ENCODE measurements at regions not wholly inside any gene's neighbourhood (a gene's known extent, or its start where the extent isn't known, plus 50 kb on each side); places are given as distances from the start of the nearest gene placed in this dataset.
A peak's percentile ranks its signal among the peaks of the same experiment; 100 is the strongest.

DNA sequence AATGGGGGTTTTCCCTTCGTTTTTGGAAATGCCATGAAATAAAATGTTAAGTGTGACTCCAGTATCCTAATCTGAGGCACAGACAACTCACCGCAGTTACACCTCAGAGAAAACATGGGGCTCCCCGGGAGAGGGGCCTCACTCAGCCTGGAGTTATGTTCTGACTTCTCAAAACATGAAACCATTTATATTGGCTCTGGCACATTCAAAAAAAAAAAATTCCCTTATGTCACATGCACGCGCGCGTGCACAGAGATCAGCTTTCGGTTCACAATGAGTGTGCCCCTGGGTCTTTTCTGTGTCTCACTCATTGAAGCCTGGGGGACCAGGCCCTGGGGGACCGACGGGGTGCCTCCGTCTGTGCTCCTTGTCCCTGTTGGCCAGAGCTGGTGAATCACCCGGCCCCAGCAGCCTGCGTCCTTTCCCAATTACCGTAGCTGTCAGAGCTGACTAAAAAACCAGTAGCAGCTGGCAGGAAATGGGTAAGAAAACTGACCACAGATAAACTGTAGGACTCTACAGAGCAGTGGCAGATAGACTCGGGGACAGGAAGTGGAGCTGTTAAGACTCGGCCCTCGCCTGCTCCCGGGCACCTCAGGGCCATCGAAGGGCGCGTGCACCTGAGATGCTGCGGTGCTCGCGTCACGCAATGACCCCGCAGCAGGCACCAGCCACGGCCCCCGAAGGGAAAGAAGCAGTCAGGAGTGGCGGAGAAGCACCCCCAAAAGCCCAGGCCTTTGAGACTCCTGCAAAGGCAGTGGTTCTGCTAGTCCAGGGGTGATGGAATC is 138.3 kb upstream of the ID2 start:
- DNase-seq (ENCODE audit: low read depth in 2 of 2), result peak; percentile 73 to 85
- TF ChIP-seq, protein P1, sequence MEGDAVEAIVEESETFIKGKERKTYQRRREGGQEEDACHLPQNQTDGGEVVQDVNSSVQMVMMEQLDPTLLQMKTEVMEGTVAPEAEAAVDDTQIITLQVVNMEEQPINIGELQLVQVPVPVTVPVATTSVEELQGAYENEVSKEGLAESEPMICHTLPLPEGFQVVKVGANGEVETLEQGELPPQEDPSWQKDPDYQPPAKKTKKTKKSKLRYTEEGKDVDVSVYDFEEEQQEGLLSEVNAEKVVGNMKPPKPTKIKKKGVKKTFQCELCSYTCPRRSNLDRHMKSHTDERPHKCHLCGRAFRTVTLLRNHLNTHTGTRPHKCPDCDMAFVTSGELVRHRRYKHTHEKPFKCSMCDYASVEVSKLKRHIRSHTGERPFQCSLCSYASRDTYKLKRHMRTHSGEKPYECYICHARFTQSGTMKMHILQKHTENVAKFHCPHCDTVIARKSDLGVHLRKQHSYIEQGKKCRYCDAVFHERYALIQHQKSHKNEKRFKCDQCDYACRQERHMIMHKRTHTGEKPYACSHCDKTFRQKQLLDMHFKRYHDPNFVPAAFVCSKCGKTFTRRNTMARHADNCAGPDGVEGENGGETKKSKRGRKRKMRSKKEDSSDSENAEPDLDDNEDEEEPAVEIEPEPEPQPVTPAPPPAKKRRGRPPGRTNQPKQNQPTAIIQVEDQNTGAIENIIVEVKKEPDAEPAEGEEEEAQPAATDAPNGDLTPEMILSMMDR (IDR thresholded peaks at IDR 0.05; ENCODE audit: low read depth, low read length), result no peak
- H3K4me3 ChIP-seq (replicated peaks in 1 of 2; ENCODE audit: low read depth in 2 of 2, low read length in 2 of 2), result no peak overlapping the region

DNA sequence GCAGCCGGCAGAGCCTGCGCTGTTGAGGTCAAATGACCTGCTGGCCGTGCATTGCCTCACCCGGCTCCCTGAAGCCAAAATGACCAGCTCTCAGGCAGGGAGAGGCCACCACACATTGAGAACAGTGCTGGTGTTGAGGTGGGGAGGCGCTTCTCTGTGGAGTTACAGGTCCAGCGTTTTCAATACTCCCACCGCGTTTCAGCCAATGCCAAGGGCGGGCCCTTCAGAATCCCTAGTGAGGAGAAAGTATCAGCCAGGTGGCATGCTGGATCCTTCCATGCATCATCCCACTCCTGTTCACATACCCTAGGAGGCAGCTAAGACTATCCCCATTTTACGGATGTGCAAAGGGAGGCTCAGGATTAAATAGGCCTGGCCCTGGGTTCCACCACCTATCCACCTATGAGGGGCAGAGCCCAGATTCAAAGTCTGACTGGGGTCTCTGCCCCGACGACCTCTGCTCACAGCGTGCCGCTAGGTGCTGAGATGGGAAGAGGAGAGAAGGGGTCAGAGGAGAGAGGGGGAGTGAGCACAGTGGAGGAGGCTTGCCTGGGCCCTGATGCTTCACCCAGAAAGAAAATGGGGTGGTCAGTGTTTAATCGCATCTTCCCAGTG is 137.6 kb upstream of the ID2 start:
- TF ChIP-seq, protein P1 (IDR thresholded peaks at IDR 0.05; ENCODE audit: low read depth, low read length), result no peak

GRCh38 chr2:8544786-8545694 is 136.8 kb upstream of the ID2 start:
- peak; percentile 63 to 81 for DNase-seq (ENCODE audit: low read depth in 2 of 2)
- TF ChIP-seq, protein P1 (IDR thresholded peaks at IDR 0.05; ENCODE audit: low read depth, low read length), result peak; percentile 1
- H3K4me3 ChIP-seq (replicated peaks in 1 of 2; ENCODE audit: low read depth in 2 of 2, low read length in 2 of 2), result no peak overlapping the region

More for the DNA sequence above, 137.6 kb upstream of the ID2 start:
- no peak for DNase-seq (ENCODE audit: low read depth in 2 of 2)
- no peak overlapping the region for H3K4me3 ChIP-seq (replicated peaks in 1 of 2; ENCODE audit: low read depth in 2 of 2, low read length in 2 of 2)

DNA sequence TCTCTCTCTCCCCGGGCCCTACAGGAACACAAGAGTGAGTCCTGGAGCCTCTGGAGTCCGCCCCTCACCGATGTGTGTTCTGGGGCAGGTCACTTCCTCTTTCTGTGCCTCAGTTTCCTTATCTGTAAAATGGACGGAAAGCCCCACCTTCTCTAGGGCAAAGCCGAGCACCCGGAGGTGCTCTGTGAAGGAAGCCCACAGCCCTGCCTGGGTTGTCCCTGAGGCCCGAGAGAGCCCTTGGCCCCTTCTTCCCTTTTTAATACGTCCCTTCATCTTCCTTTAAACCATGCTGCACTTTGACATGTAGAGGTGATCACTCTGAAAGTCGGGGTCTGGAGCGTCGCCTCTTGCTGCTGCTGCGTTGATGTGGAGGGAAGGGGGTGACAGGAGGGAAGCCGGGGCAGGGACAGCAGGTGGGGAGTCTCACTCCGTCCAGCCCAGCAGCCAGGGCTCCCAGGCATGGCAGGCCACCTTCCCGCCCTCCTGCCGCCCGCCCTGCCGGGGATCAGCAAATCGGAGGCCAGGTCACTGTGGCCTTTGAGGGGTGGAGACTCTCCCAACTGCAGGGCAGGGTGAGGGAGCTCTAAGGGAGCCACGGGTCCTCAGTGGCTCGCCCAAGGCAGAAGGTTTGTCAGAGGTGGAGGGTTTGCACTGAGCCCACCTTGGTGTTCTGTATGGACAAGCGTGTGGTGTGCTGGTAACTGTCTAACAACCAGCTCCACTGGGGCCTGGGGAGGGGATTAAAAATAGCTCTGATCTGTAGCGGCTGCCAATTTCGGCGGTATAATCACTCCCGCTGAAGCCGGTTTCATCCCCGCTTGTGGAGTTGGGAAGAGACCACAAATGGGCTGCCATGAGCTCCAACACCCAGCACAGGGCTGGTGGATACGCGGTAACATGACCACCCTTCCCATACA is 135.9 kb upstream of the ID2 start:
- TF ChIP-seq, protein P1 (IDR thresholded peaks at IDR 0.05; ENCODE audit: low read depth, low read length), result no peak
- H3K4me3 ChIP-seq (replicated peaks in 1 of 2; ENCODE audit: low read depth in 2 of 2, low read length in 2 of 2), result no peak overlapping the region
- DNase-seq (ENCODE audit: low read depth in 2 of 2), result no peak

GRCh38 chr2:8546612-8547283 is 135.1 kb upstream of the ID2 start:
- H3K4me3 ChIP-seq (replicated peaks in 1 of 2; ENCODE audit: low read depth in 2 of 2, low read length in 2 of 2), result no peak overlapping the region
- TF ChIP-seq, protein P1 (IDR thresholded peaks at IDR 0.05; ENCODE audit: low read depth, low read length), result no peak
- no peak for DNase-seq (ENCODE audit: low read depth in 2 of 2)
